ENCODE measurements at regions not wholly inside any gene's neighbourhood (a gene's known extent, or its start where the extent isn't known, plus 50 kb on each side); places are given as distances from the start of the nearest gene placed in this dataset.

DNA sequence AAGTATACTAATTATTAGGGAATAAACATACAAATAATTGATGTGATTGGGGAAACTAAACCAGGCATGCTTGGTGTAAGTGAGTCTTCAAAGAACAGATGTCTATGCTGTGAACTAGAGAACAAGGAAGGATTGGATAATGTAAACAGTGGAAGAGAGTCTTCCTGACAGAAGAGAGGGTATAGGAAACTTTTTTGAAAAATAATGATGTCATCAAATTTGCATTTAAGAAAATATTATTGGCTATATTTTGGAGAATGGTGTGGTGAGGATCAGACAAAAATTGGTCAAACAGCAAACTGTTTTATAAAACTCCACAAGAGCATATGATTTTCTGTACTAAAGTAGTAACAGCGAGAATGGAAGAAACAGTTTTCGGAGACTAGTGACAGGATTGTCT lies 537.7 kb downstream of the TRAM1L1 start:
- CTCF ChIA-PET = no interaction called here
- TF ChIP-seq BHLHE40 (IDR thresholded peaks at IDR 0.05; ENCODE audit: low read depth, low read length) (no peak), NFE2L2 (IDR thresholded peaks at IDR 0.05; ENCODE audit: low read depth, low read length) (no peak), MAFK (IDR thresholded peaks at IDR 0.05; ENCODE audit: low read depth, low read length) (no peak), RAD21 (IDR thresholded peaks at IDR 0.05; ENCODE audit: low read length) (no peak), POLR2A (IDR thresholded peaks at IDR 0.05; ENCODE audit: low read depth, low read length) (no peak), MXI1 (IDR thresholded peaks at IDR 0.05; ENCODE audit: borderline replicate concordance, low read depth, low read length) (no peak), RFX5 (IDR thresholded peaks at IDR 0.05; ENCODE audit: low read depth, low read length) (no peak)
- TF ChIP-seq, protein P1, sequence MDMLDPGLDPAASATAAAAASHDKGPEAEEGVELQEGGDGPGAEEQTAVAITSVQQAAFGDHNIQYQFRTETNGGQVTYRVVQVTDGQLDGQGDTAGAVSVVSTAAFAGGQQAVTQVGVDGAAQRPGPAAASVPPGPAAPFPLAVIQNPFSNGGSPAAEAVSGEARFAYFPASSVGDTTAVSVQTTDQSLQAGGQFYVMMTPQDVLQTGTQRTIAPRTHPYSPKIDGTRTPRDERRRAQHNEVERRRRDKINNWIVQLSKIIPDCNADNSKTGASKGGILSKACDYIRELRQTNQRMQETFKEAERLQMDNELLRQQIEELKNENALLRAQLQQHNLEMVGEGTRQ (IDR thresholded peaks at IDR 0.05; ENCODE audit: low read depth, low read length) = no peak
- no peak for ATAC-seq (ENCODE audit: low read depth)
- H3K9me3 ChIP-seq (ENCODE audit: control insufficient read depth, insufficient read depth, low read length) = peaks cover 4% of the 10 kb centered on the region; the same call in 1 of the 2 replicates
- H2BK120ac ChIP-seq (ENCODE audit: low read depth, low read length) = no peak overlapping the region
- H2BK5ac ChIP-seq (ENCODE audit: low read depth, low read length, poor library complexity, severe bottlenecking) = no peak overlapping the region
- no peak overlapping the region for H3K56ac ChIP-seq (ENCODE audit: extremely low read depth, insufficient read depth, low read length)
- no peak overlapping the region for H3K23ac ChIP-seq (ENCODE audit: low read depth, low read length)
- H3K14ac ChIP-seq (replicated peaks; ENCODE audit: low read depth, low read length) = no peak overlapping the region
- no CpG with 5 or more reads among the region's 2 CpGs for WGBS, 2 experiments (ENCODE audit: extremely low coverage in 2 of 2, insufficient read length in 1 of 2)
- dilution Hi-C loops (cut with HindIII; ENCODE audit: low sequenced_read_pairs, unreplicated experiment) = no loop called here
- H2BK15ac ChIP-seq (ENCODE audit: low read depth, low read length) = no peak overlapping the region
- no peaks in the 10 kb centered on the region for H3K36me3 ChIP-seq (ENCODE audit: control insufficient read depth, insufficient read depth, low read length)
- H2BK20ac ChIP-seq (ENCODE audit: low read depth, low read length) = no peak overlapping the region
- no peaks in the 10 kb centered on the region for H3K79me1 ChIP-seq (ENCODE audit: low read depth in 1 of 2, low read length in 2 of 2)
- no peak overlapping the region for H4K5ac ChIP-seq (ENCODE audit: low read depth, low read length)
- H4K91ac ChIP-seq (ENCODE audit: insufficient read depth, low read depth, low read length) = no peak overlapping the region
- H3K4ac ChIP-seq (ENCODE audit: low read depth, low read length) = no peak overlapping the region
- H2AFZ ChIP-seq (replicated peaks; ENCODE audit: low read length, poor library complexity) = no peak overlapping the region
- H4K8ac ChIP-seq (ENCODE audit: low read depth in 2 of 2, low read length in 2 of 2) = no peak overlapping the region
- no peaks in the 10 kb centered on the region for H4K20me1 ChIP-seq (ENCODE audit: insufficient read depth, low read length)
- H2AK5ac ChIP-seq (ENCODE audit: low read depth, low read length) = no peak overlapping the region
- H3K27me3 ChIP-seq (ENCODE audit: control insufficient read depth, insufficient read depth, low read length) = no peaks in the 10 kb centered on the region
- in situ Hi-C loops (cut with MboI; ENCODE audit: low sequenced_read_pairs) = no loop called here
- H3K18ac ChIP-seq (ENCODE audit: low read depth, low read length) = no peak overlapping the region
- H3K4me2 ChIP-seq (ENCODE audit: low read depth, low read length) = no peak overlapping the region
- H3K27ac ChIP-seq (ENCODE audit: insufficient read depth, low read length) = no peak overlapping the region
- no TSS peak for BruUV-seq (replicated peaks)
- no peak overlapping the region for H2AK9ac ChIP-seq (replicated peaks; ENCODE audit: low read depth, low read length, poor library complexity)
- intact Hi-C loops (cut with micrococcal nuclease) = no loop called here
- H3K9me1 ChIP-seq (ENCODE audit: insufficient read depth, low read length) = no peaks in the 10 kb centered on the region
- no peak overlapping the region for H3K4me3 ChIP-seq (ENCODE audit: insufficient read depth, low read depth, low read length)
- no peak for DNase-seq
- POLR2A ChIA-PET (ENCODE audit: unreplicated experiment) = no interaction called here
- H3K4me1 ChIP-seq (ENCODE audit: control insufficient read depth, insufficient read depth, low read length) = no peaks in the 10 kb centered on the region
- no peak overlapping the region for H3K9ac ChIP-seq (ENCODE audit: low read depth, low read length)

All from IMR-90 (cell line).